Activated CD4-positive, alpha-beta T cell treated with anti-CD3 and anti-CD28 coated beads, Interleukin-10, Interleukin-2, amounts not matched to agents 100 ng/mL and 50 ng/mL, durations not matched to agents 16 hours and 8 hours (primary cell): ENCODE measurements at regions not wholly inside any gene's neighbourhood (a gene's known extent, or its start where the extent isn't known, plus 50 kb on each side); places are given as distances from the start of the nearest gene placed in this dataset.

ENCODE experiments used
- DNase-seq: peaks from one replicate; pipeline ENCODE4 v3.0.0-alpha.2; 2020

DNA sequence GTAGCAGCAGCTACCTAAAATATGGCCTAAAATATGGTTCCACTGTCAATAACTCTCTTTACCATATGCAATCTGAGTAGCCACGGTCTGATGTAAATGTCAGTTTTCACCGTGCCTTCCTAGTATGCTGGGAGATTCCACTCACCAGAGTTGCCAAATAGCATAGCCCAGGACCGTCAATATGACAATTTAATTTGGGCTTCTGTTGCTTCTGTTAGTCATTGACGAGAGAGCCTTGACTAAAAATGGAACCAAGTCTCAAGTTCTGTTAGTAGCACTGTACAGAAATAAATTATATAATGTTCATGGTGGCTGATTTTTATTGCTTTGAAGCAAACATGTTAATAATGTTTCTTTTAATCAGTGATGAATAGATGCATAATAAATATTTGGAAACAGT, 348.4 kb downstream of the BCAT1 start:
- DNase-seq: peak; percentile 63

GRCh38 chr12:24599736-24600135, 349.2 kb downstream of the BCAT1 start:
- DNase-seq: no peak

GRCh38 chr12:24597580-24597979, 351.3 kb downstream of the BCAT1 start:
- DNase-seq: no peak

- peak; percentile 28 for DNase-seq
Observed at GRCh38 chr12:24596768-24597388, 352.0 kb downstream of the BCAT1 start.

DNA sequence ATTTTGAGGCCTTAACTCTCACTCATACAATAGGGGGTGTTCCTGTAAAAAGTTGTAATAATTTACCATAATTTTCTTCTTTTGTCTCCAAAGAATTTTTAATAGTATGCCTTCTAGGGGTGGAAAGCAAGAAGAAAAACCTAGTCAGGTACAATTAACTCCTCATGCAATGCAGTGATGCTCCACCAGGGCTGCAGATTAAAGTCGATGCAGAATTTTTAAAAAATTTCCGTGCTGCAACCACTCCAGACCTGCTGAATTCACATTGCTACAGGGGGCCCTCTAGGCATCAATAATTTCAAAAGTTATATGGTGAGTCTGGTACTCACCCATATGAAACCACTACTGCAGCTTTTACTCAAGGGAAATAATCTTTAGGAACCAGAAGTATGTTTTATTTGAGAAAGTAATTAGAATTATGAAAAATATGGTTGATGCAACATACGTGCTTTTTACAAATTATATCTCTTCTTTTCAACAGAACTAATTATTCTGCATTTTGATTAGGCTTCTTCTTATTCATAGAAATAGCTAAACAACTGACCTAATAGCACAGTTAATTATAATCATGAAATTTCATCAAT, 353.2 kb downstream of the BCAT1 start:
- peak; percentile 15 for DNase-seq

- no peak for DNase-seq
Observed at GRCh38 chr12:24591715-24592440, 357.0 kb downstream of the BCAT1 start.

GRCh38 chr12:24591079-24591626, 357.7 kb downstream of the BCAT1 start:
- no peak for DNase-seq

DNA sequence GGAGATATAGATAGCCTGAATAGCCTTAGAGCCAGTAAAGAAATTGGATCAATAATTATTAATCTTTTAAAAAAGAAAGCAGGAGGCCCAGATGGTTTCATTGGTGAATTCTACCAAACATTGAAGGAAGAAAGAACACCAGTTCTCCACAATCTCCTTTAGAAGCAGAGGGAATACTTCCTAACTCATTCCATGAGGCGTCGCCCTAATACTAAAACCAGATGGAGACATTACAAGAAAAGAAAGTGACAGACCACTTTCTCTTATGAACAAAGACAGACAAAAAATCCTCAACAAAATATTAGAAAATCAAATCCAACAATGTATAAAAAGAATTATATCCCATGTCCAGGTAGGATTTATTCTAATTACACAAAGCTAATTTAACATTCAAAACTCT, 362.6 kb downstream of the BCAT1 start:
- no peak for DNase-seq

GRCh38 chr12:24584032-24584675, 364.7 kb downstream of the BCAT1 start:
- DNase-seq: no peak

DNA sequence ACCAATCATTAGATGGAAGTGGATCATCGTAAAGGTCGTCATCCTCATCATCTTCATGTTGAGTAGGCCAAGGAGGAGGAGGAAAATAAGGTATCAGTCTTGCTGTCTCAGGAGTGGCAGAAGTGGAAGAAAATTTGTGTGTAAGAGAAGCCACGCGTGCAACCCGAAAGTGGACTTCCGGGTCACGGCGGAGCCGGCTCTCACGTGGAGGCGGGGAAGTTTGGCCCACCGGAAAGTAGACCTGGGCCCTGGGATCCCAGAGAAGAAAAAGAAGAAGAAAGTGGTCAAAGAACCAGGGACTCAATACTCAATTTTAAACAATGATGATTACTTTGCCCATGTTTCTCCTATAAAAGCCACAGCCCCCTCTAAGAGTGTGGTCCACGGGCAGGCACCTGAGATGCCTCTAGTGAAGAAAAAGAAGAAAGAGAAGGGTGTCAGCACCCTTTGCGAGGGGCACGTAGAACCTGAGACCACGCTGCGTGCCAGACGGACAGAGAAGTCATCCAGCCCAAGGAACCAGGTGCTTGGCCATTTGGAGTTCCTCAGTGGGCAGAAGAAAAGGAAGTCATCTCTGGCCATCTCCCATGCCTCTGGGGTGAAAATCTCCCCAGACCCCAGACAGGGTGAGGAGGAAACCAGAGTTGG, 365.8 kb downstream of the BCAT1 start:
- DNase-seq: no peak

DNA sequence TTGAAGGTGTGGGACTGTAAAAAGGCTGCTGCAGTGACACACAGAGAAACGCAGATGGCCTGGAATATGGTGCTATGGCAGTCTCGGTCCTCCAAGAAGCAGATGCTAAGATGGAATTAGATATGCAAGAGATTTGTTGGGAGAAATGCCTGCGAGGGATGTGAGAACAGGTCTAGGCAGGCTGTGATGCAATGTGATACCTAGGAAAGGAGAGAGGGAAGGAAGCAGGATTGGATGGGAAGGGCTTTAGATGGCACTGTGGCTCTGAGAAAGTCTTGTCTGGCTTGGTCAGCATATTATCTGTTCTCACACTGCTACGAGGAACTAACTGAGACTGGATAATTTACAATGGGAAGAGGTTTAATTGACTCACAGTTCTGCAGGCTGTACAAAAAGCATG, 374.4 kb downstream of the BCAT1 start:
- no peak for DNase-seq

DNA sequence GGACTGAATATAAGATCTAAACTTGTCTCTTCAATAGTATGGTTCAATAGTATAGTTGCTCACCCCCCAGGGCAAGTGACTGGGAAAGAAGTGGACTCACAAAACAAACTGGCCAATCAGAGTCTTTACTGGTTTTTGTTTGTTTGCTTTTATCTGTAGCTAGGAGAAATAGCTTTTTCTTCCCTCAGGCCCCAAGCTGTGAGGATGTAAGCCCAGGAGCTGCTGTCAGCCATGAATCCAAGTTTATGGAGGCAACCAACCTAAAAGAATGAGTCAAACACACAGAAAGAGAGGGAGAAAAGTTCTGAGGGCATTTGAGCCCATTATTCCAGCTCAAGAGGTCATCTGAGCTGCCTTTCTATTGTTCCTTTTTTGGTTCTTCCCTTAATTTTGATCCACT, 375.3 kb downstream of the BCAT1 start:
- no peak for DNase-seq

- no peak for DNase-seq
Observed at GRCh38 chr12:24565300-24565699, 383.6 kb downstream of the BCAT1 start.

GRCh38 chr12:24562771-24563431, 386.0 kb downstream of the BCAT1 start:
- DNase-seq: peak; percentile 9

DNA sequence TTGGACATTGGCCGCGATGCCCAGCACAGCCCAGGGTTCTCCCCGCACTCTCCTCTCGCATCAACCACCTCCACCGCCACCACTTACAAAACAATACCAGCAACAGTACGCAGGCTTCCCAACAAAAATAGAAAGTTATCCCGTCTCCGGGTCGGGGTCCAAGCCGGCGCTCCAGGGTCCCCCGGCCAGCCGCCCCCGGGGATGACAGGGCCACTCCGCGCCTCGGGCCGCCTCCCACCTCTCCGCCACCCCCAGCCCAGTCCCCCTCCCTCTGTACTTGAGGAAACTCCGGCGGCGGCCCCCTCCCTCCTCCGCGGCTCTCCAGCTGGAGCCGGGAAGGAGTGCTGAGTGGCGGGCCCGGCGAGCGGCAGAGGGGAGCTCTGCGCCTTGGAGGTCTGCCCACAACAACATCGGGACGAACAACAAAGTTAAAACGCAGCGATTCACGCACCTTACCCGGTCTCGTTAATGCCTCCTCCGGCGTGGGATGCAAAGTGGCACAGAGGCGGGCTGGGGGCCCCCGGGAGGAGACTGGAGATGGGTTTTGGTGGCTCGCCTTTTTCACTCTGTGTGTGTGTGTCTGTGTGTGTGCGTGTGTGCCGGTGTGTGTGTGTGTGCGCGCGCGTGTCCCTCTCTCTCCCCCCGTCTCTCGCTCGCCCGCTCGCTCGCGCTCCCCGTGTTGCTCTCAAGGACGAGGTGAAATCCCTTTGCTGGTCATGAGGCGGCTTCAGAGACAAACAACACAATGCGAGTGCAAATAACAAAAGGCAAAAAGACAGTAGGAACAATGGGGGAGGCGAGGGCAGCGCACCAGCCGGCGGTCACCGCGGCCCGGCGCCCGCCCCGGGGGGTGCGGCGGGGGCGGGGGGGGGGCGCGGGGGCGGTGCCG, 386.8 kb downstream of the BCAT1 start:
- peak; percentile 31 for DNase-seq

DNA sequence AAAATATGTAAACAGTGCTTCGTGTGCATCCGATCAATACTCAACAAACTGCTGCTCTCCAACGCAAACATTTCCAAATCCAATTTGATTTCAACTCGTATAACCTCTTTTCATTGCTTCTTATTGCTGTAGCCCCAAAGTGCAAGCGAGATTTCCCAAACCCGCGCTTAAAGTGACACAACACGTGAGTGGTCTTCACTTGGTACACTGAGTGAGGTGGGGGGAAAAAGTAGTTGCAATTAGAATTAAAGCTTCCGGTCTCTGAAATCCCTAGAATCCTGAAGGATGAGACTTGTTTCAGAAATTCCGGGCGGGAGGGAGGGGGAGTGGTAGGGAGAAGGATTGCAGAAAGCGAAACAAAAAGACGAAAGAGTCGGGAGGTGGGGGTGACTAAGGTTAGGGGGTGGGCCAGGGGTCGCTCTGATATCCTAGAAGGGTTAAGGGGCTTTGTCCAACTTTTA, 387.5 kb downstream of the BCAT1 start:
- no peak for DNase-seq

- no peak for DNase-seq
Observed at GRCh38 chr12:24560831-24561271, 388.1 kb downstream of the BCAT1 start.

GRCh38 chr12:24560192-24560775, 388.6 kb downstream of the BCAT1 start:
- no peak for DNase-seq

GRCh38 chr12:24557738-24558137, 391.2 kb downstream of the BCAT1 start:
- DNase-seq: no peak

DNA sequence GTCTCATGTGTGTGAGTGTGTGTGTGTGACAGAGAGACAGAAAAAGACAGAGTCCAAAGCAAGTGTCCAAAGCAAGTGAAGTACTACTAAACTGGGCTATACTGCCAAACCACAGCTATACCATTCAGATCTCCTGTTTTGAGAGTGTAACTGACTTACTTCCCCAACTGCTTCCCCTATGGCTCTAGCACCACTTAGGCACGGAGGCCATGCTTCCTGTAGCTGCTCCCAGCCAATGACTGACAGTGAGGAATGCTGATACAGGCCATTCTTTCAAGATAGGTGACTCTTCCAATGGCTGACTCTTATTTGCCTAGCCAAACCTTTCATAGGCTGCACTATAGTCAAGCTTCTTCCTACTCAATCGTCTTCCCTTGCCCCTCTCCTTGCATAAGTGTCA, 393.2 kb downstream of the BCAT1 start:
- DNase-seq: no peak
